ENCODE measurements at regions not wholly inside any gene's neighbourhood (a gene's known extent, or its start where the extent isn't known, plus 50 kb on each side); places are given as distances from the start of the nearest gene placed in this dataset.
A peak's percentile ranks its signal among the peaks of the same experiment; 100 is the strongest.

DNA sequence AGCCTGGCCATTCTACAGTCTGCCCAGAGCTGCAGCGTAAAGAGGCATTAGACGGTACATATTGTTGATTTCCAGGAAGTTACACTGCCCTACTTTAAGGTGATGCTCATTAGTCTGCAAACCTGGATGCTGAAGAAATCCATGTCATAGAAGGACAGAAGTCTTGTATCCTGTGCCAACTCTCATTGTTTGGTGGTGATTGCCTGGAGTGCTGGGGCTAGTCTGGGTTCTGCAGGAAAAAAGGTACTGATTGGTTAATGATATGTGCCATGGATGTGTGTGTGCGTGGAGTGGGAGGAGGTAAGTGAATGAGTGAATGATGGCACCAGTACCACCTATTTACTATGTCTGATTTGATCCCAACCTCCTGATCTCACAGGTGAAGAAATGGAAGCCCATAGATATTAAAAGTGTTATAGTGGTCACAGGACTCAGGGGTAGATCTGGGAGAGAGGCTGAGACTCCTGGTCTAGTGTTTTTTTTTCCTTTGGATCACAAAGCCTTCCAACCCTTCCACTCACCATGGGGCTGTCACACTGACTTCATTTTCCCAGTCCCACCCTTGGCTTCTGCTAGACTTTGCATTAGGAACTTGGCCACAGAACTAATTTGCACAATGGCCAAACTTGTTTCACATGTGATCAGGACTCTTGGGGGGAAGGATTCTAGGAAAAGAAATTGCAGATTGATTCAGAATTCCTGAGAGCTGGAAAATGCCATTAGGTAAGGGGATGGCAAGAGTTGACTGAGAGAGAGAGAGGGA is 96.1 kb downstream of the TMX1 start:
- no peaks in the 10 kb centered on the region for H3K36me3 ChIP-seq (ENCODE audit: control insufficient read depth in 1 of 2, insufficient read depth in 2 of 2, low read length in 2 of 2)
- no peaks in the 10 kb centered on the region for H3K4me1 ChIP-seq (ENCODE audit: control insufficient read depth in 1 of 2, insufficient read depth in 2 of 2, low read length in 2 of 2)
- no peak overlapping the region for H3K14ac ChIP-seq (ENCODE audit: low read length)
- H4K12ac ChIP-seq (ENCODE audit: low read depth, low read length): no peak overlapping the region
- H3K4ac ChIP-seq (ENCODE audit: low read depth, low read length): no peak overlapping the region
- no peaks in the 10 kb centered on the region for H3K9me3 ChIP-seq (ENCODE audit: insufficient read depth, low read depth, low read length)
- no peak overlapping the region for H2AK5ac ChIP-seq (ENCODE audit: low read length)
- no peaks in the 10 kb centered on the region for H3K27me3 ChIP-seq (ENCODE audit: insufficient read depth, low read length)
- no peaks in the 10 kb centered on the region for H3K79me2 ChIP-seq (ENCODE audit: control insufficient read depth, insufficient read depth, low read length, poor library complexity)
- no peak overlapping the region for H2BK5ac ChIP-seq (ENCODE audit: low read depth, low read length, poor library complexity)
- H3K27ac ChIP-seq (ENCODE audit: low read depth, low read length): no peak overlapping the region
- no peak overlapping the region for H3K18ac ChIP-seq (ENCODE audit: low read length)
- no peak overlapping the region for H2BK120ac ChIP-seq (ENCODE audit: insufficient read depth, low read length, poor library complexity)
- H4K91ac ChIP-seq (ENCODE audit: low read depth, low read length): no peak overlapping the region
- DNase-seq: no peak
- no peak overlapping the region for H2AFZ ChIP-seq (ENCODE audit: insufficient read depth, low read length, poor library complexity)
- H4K8ac ChIP-seq (ENCODE audit: low read depth, low read length): no peak overlapping the region
- no peak overlapping the region for H3K23ac ChIP-seq (ENCODE audit: low read length)
- no CpG with 5 or more reads among the region's 3 CpGs for WGBS (ENCODE audit: extremely low coverage, insufficient coverage, insufficient read length)
- no peak overlapping the region for H3K4me2 ChIP-seq (ENCODE audit: low read length)
- H3K79me1 ChIP-seq (ENCODE audit: low read length): peaks cover 2% of the 10 kb centered on the region
- no peak overlapping the region for H3K9ac ChIP-seq (ENCODE audit: low read length)
- H3K4me3 ChIP-seq (ENCODE audit: low read depth, low read length): no peak overlapping the region
- H2BK12ac ChIP-seq (ENCODE audit: low read length): no peak overlapping the region

DNA sequence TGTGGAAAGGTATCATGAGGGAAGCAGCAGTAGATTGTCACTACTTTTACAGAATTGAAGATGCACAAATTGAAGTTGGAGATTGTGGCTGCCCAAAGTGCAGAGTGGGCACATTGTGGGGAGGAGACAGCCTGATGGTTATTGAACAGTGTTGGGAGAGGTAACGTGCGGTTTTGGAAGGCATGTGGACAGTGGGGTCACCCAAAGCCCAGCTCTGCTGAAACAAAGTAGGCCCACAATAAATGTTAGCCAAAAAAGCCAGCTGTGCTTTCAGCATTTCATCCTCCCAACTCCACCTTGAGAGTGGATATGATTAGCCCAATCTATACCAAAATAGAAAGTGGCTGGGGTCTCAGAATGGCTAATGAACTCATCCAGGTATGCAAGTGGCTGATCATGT is 96.7 kb downstream of the TMX1 start:
- Histone ChIP-seq H2BK12ac (ENCODE audit: low read length) (peak overlapping the region; percentile 50), H3K14ac (ENCODE audit: low read length) (no peak overlapping the region), H3K18ac (ENCODE audit: low read length) (no peak overlapping the region), H4K12ac (ENCODE audit: low read depth, low read length) (no peak overlapping the region), H3K9ac (ENCODE audit: low read length) (peak overlapping the region; percentile 10), H2AFZ (ENCODE audit: insufficient read depth, low read length, poor library complexity) (no peak overlapping the region), H2BK120ac (ENCODE audit: insufficient read depth, low read length, poor library complexity) (no peak overlapping the region), H3K4me1 (ENCODE audit: control insufficient read depth in 1 of 2, insufficient read depth in 2 of 2, low read length in 2 of 2) (no peaks in the 10 kb centered on the region), H3K23ac (ENCODE audit: low read length) (no peak overlapping the region), H2BK5ac (ENCODE audit: low read depth, low read length, poor library complexity) (no peak overlapping the region), H3K36me3 (ENCODE audit: control insufficient read depth in 1 of 2, insufficient read depth in 2 of 2, low read length in 2 of 2) (no peaks in the 10 kb centered on the region), H3K27me3 (ENCODE audit: insufficient read depth, low read length) (no peaks in the 10 kb centered on the region), H3K27ac (ENCODE audit: low read depth, low read length) (no peak overlapping the region), H3K4me3 (ENCODE audit: low read depth, low read length) (no peak overlapping the region), H3K79me2 (ENCODE audit: control insufficient read depth, insufficient read depth, low read length, poor library complexity) (no peaks in the 10 kb centered on the region), H2AK5ac (ENCODE audit: low read length) (no peak overlapping the region), H3K4ac (ENCODE audit: low read depth, low read length) (no peak overlapping the region), H3K4me2 (ENCODE audit: low read length) (no peak overlapping the region), H4K91ac (ENCODE audit: low read depth, low read length) (no peak overlapping the region), H3K79me1 (ENCODE audit: low read length) (peaks cover 2% of the 10 kb centered on the region), H3K9me3 (ENCODE audit: insufficient read depth, low read depth, low read length) (no peaks in the 10 kb centered on the region), H4K8ac (ENCODE audit: low read depth, low read length) (no peak overlapping the region)
- no CpG with 5 or more reads among the region's 2 CpGs for WGBS (ENCODE audit: extremely low coverage, insufficient coverage, insufficient read length)
- no peak for DNase-seq

GRCh38 chr14:51337520-51337919 is 97.5 kb downstream of the TMX1 start:
- H4K8ac ChIP-seq (ENCODE audit: low read depth, low read length): no peak overlapping the region
- no peak overlapping the region for H2AK5ac ChIP-seq (ENCODE audit: low read length)
- H3K27ac ChIP-seq (ENCODE audit: low read depth, low read length): no peak overlapping the region
- no peaks in the 10 kb centered on the region for H3K27me3 ChIP-seq (ENCODE audit: insufficient read depth, low read length)
- H3K14ac ChIP-seq (ENCODE audit: low read length): no peak overlapping the region
- H3K18ac ChIP-seq (ENCODE audit: low read length): no peak overlapping the region
- H3K4me1 ChIP-seq (ENCODE audit: control insufficient read depth in 1 of 2, insufficient read depth in 2 of 2, low read length in 2 of 2): peaks cover 0 to 2% of the 10 kb centered on the region in 2 experiments
- no peak overlapping the region for H3K9ac ChIP-seq (ENCODE audit: low read length)
- H2BK120ac ChIP-seq (ENCODE audit: insufficient read depth, low read length, poor library complexity): no peak overlapping the region
- H3K9me3 ChIP-seq (ENCODE audit: insufficient read depth, low read depth, low read length): no peaks in the 10 kb centered on the region
- no peaks in the 10 kb centered on the region for H3K79me2 ChIP-seq (ENCODE audit: control insufficient read depth, insufficient read depth, low read length, poor library complexity)
- no peak for DNase-seq
- H4K12ac ChIP-seq (ENCODE audit: low read depth, low read length): no peak overlapping the region
- H3K36me3 ChIP-seq (ENCODE audit: control insufficient read depth in 1 of 2, insufficient read depth in 2 of 2, low read length in 2 of 2): no peaks in the 10 kb centered on the region
- H3K4me2 ChIP-seq (ENCODE audit: low read length): no peak overlapping the region
- H3K4ac ChIP-seq (ENCODE audit: low read depth, low read length): no peak overlapping the region
- no peak overlapping the region for H3K4me3 ChIP-seq (ENCODE audit: low read depth, low read length)
- no peak overlapping the region for H4K91ac ChIP-seq (ENCODE audit: low read depth, low read length)
- no peak overlapping the region for H3K23ac ChIP-seq (ENCODE audit: low read length)
- H2BK12ac ChIP-seq (ENCODE audit: low read length): no peak overlapping the region
- peaks cover 2% of the 10 kb centered on the region for H3K79me1 ChIP-seq (ENCODE audit: low read length)
- no peak overlapping the region for H2AFZ ChIP-seq (ENCODE audit: insufficient read depth, low read length, poor library complexity)
- no CpG with 5 or more reads among the region's 4 CpGs for WGBS (ENCODE audit: extremely low coverage, insufficient coverage, insufficient read length)
- no peak overlapping the region for H2BK5ac ChIP-seq (ENCODE audit: low read depth, low read length, poor library complexity)

GRCh38 chr14:51341338-51341737 is 101.3 kb downstream of the TMX1 start:
- no peak overlapping the region for H3K4me3 ChIP-seq (ENCODE audit: low read depth, low read length)
- no peak overlapping the region for H2BK120ac ChIP-seq (ENCODE audit: insufficient read depth, low read length, poor library complexity)
- no peak overlapping the region for H3K4ac ChIP-seq (ENCODE audit: low read depth, low read length)
- no peak overlapping the region for H3K23ac ChIP-seq (ENCODE audit: low read length)
- no peak overlapping the region for H3K27ac ChIP-seq (ENCODE audit: low read depth, low read length)
- WGBS (ENCODE audit: extremely low coverage, insufficient coverage, insufficient read length): no CpG with 5 or more reads among the region's 2 CpGs
- no peak overlapping the region for H3K14ac ChIP-seq (ENCODE audit: low read length)
- H3K79me1 ChIP-seq (ENCODE audit: low read length): peaks cover 2% of the 10 kb centered on the region
- DNase-seq: no peak
- H3K27me3 ChIP-seq (ENCODE audit: insufficient read depth, low read length): no peaks in the 10 kb centered on the region
- no peaks in the 10 kb centered on the region for H3K9me3 ChIP-seq (ENCODE audit: insufficient read depth, low read depth, low read length)
- H2AK5ac ChIP-seq (ENCODE audit: low read length): no peak overlapping the region
- no peaks in the 10 kb centered on the region for H3K36me3 ChIP-seq (ENCODE audit: control insufficient read depth in 1 of 2, insufficient read depth in 2 of 2, low read length in 2 of 2)
- H2BK5ac ChIP-seq (ENCODE audit: low read depth, low read length, poor library complexity): no peak overlapping the region
- no peak overlapping the region for H3K18ac ChIP-seq (ENCODE audit: low read length)
- H3K9ac ChIP-seq (ENCODE audit: low read length): no peak overlapping the region
- no peak overlapping the region for H2AFZ ChIP-seq (ENCODE audit: insufficient read depth, low read length, poor library complexity)
- no peak overlapping the region for H2BK12ac ChIP-seq (ENCODE audit: low read length)
- peaks cover 0 to 2% of the 10 kb centered on the region in 2 experiments for H3K4me1 ChIP-seq (ENCODE audit: control insufficient read depth in 1 of 2, insufficient read depth in 2 of 2, low read length in 2 of 2)
- H4K8ac ChIP-seq (ENCODE audit: low read depth, low read length): no peak overlapping the region
- H4K12ac ChIP-seq (ENCODE audit: low read depth, low read length): no peak overlapping the region
- H4K91ac ChIP-seq (ENCODE audit: low read depth, low read length): no peak overlapping the region
- H3K4me2 ChIP-seq (ENCODE audit: low read length): no peak overlapping the region
- no peaks in the 10 kb centered on the region for H3K79me2 ChIP-seq (ENCODE audit: control insufficient read depth, insufficient read depth, low read length, poor library complexity)

All from trophoblast cell (in vitro differentiated cells and primary cell).